ENCODE measurements at regions not wholly inside any gene's neighbourhood (a gene's known extent, or its start where the extent isn't known, plus 50 kb on each side); places are given as distances from the start of the nearest gene placed in this dataset.
"Not testable (repeated sequence)": the region's sequence is repeated elsewhere in the genome, so short reads cannot be mapped to it uniquely, and the experiment has no call there.

DNA sequence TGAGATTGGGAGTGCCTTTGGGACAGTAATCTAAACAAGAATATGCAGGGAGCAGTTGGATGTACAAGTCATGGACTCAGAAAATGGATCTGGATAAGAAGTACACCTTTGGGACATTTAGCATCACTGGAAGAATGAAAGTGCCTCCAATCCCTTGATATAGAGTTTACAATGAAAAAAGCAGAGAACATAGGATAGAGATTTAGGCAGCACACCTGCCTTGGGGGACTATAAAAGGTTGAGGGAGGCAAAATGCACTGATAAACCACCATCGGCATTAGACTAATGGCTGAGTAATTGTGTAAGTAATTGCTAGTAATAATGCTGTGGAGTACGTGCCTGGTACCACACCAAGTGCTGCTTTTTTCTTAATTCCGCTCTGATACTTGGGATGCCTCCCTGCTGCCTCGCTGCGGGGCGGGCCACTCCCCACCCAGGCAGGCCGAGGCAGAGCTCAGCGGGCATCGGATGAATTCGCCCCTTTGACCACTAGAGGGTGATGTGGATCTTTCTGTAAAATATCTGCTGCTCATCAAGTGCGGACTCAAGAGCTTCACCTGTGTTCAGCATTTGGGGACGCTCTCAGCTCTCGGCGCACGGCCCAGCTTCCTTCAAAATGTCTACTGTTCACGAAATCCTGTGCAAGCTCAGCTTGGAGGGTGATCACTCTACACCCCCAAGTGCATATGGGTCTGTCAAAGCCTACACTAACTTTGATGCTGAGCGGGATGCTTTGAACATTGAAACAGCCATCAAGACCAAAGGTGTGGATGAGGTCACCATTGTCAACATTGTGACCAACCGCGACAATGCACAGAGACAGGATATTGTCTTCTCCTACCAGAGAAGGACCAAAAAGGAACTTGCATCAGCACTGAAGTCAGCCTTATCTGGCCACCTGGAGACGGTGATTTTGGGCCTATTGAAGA is 99.9 kb downstream of the ANKRD18B start:
- DNase-seq, result peak; percentile 89
- in situ Hi-C loops (cut with MboI; ENCODE audit: low pct_unique_long_range_greater_than_20kb, low sequenced_read_pairs), result no loop called here

- in situ Hi-C loops (cut with MboI; ENCODE audit: low pct_unique_long_range_greater_than_20kb, low sequenced_read_pairs), result not testable (repeated sequence)
These were observed 104.3 kb downstream of the ANKRD18B start for GRCh38 chr9:33628318-33628717.

DNA sequence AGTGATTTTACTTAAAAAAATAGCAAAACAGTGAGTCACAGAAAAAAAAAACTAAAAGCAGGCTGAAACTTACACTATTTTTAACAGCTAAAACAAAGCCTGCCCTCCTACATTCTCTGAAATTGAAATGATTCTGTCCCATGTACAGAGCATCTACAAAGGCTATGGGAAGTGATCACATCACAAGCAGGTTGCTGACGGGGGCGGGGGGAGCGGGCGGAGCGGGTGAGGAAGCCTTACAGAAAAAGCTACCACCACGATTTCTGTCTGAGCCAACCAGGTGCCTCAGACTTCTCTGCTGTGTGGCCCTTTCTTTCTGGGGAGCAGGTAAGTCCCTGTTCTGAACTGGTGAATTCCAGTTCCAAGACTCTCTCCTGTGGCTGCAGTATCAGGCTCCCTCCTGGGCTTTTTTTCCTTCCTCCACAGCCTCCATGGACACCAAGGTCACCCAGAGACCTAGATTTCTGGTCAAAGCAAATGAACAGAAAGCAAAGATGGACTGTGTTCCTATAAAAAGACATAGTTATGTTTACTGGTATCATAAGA is 104.9 kb downstream of the ANKRD18B start:
- DNase-seq, result no peak
- in situ Hi-C loops (cut with MboI; ENCODE audit: low pct_unique_long_range_greater_than_20kb, low sequenced_read_pairs), result no loop called here

More at GRCh38 chr9:33628318-33628717, 104.3 kb downstream of the ANKRD18B start:
- not testable (repeated sequence) for DNase-seq

- in situ Hi-C loops (cut with MboI; ENCODE audit: low pct_unique_long_range_greater_than_20kb, low sequenced_read_pairs), result no loop called here
- no peak for DNase-seq
These were observed 109.6 kb downstream of the ANKRD18B start for GRCh38 chr9:33633636-33634035.

GRCh38 chr9:33637881-33638280 is 113.8 kb downstream of the ANKRD18B start:
- in situ Hi-C loops (cut with MboI; ENCODE audit: low pct_unique_long_range_greater_than_20kb, low sequenced_read_pairs), result no loop called here

GRCh38 chr9:33638391-33638915 is 114.4 kb downstream of the ANKRD18B start:
- no peak for DNase-seq
- in situ Hi-C loops (cut with MboI; ENCODE audit: low pct_unique_long_range_greater_than_20kb, low sequenced_read_pairs), result no loop called here

More at GRCh38 chr9:33637881-33638280, 113.8 kb downstream of the ANKRD18B start:
- DNase-seq, result no peak

GRCh38 chr9:33645706-33646105 is 121.7 kb downstream of the ANKRD18B start:
- no peak for DNase-seq
- in situ Hi-C loops (cut with MboI; ENCODE audit: low pct_unique_long_range_greater_than_20kb, low sequenced_read_pairs), result no loop called here

- DNase-seq, result no peak
- in situ Hi-C loops (cut with MboI; ENCODE audit: low pct_unique_long_range_greater_than_20kb, low sequenced_read_pairs), result no loop called here
These were observed 125.4 kb downstream of the ANKRD18B start for GRCh38 chr9:33649463-33649862.

- in situ Hi-C loops (cut with MboI; ENCODE audit: low pct_unique_long_range_greater_than_20kb, low sequenced_read_pairs), result no loop called here
- no peak for DNase-seq
These were observed 127.1 kb downstream of the ANKRD18B start for GRCh38 chr9:33651125-33651524.

- in situ Hi-C loops (cut with MboI; ENCODE audit: low pct_unique_long_range_greater_than_20kb, low sequenced_read_pairs), result no loop called here
- no peak for DNase-seq
These were observed 135.4 kb upstream of the PRSS3 start for GRCh38 chr9:33659921-33660320.

GRCh38 chr9:33660772-33661171 is 134.6 kb upstream of the PRSS3 start:
- in situ Hi-C loops (cut with MboI; ENCODE audit: low pct_unique_long_range_greater_than_20kb, low sequenced_read_pairs), result no loop called here

GRCh38 chr9:33661176-33661575 is 134.2 kb upstream of the PRSS3 start:
- DNase-seq, result no peak
- in situ Hi-C loops (cut with MboI; ENCODE audit: low pct_unique_long_range_greater_than_20kb, low sequenced_read_pairs), result no loop called here

More at GRCh38 chr9:33660772-33661171, 134.6 kb upstream of the PRSS3 start:
- no peak for DNase-seq

- peak; percentile 20 for DNase-seq
- in situ Hi-C loops (cut with MboI; ENCODE audit: low pct_unique_long_range_greater_than_20kb, low sequenced_read_pairs), result no loop called here
These were observed 132.5 kb upstream of the PRSS3 start for GRCh38 chr9:33662871-33663270.

DNA sequence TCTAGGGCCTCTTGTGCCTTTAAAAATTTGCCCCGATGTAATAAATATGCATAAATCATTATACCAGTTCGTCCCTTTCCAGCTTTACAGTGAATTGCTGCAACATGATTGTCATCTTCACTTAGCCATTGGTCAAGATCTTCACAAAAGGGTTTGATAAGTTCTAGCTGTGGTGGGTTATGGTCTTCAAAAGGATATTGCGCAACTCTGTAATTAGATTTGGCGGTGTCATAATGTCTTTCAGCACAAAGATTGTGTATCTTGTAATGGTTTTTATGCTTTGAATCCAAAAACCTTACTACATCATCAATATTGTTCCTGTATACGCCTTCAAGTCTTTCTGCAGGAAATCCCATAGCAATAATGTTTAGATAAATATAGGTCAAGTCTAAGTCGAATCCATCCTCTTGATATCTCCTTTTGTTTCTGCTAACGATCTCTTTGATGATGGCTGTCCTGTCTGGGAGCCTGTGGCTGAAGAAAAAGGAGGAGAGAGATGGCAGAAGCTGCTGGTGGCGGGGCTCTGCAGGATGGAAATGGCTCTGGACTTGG is 119.1 kb upstream of the PRSS3 start:
- DNase-seq, result peak; percentile 39
- in situ Hi-C loops (cut with MboI; ENCODE audit: low pct_unique_long_range_greater_than_20kb, low sequenced_read_pairs), result not testable (repeated sequence)

- in situ Hi-C loops (cut with MboI; ENCODE audit: low pct_unique_long_range_greater_than_20kb, low sequenced_read_pairs), result no loop called here
- DNase-seq, result peak; percentile 46
These were observed 118.4 kb upstream of the PRSS3 start for GRCh38 chr9:33676746-33677505.

DNA sequence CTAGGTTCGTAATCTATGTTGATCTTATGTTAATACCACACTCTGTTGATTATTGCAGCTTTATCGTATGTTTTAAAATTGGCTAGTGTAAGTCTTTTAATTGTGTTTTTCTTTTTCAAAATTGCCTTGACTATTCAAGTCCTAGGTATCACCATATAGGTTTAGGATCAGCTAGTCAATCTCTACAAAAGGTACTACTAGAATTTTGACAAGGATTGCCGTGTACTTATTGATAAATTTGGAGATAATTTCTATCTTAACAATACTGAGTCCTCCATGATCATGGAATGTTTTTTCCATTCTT is 117.9 kb upstream of the PRSS3 start:
- in situ Hi-C loops (cut with MboI; ENCODE audit: low pct_unique_long_range_greater_than_20kb, low sequenced_read_pairs), result no loop called here
- no peak for DNase-seq

DNA sequence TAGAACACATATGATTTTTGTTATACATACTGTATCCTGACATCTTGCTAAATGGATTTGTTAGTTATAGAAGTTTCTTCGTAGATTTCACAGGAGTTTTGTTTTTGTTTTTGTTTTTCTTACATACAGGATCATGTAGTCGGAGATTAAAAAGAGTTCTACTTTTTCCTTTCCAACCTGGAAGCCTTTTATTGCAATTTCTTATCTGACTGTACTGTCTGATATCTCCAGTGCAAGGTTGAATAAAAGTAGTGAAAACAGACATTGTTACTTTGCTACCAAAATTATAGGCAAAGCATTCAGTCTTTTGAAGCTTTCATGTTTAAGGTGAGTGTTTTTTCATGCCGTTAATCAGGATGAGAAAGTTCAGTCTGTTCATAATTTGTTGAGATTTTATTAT is 117.4 kb upstream of the PRSS3 start:
- in situ Hi-C loops (cut with MboI; ENCODE audit: low pct_unique_long_range_greater_than_20kb, low sequenced_read_pairs), result no loop called here
- no peak for DNase-seq

GRCh38 chr9:33682551-33682950 is 112.8 kb upstream of the PRSS3 start:
- in situ Hi-C loops (cut with MboI; ENCODE audit: low pct_unique_long_range_greater_than_20kb, low sequenced_read_pairs), result no loop called here
- DNase-seq, result no peak

DNA sequence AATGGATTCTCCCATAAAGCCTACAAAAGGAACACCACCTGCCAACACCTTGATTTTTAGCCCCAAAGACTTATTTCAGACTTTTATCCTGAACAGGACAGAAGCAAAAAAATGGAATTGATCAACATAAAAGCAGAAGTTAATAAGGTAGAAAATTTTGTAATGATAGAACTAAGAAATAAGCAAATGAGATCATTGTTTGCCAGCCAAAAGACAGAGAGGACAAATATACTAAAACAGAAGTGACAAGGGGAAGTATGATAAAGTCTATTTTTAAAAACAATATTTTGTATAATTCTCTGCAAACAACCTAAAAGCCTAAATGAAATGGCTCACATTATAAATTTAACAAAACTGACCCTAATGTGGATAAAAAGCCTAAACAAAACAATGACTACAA is 110.5 kb upstream of the PRSS3 start:
- DNase-seq, result no peak
- in situ Hi-C loops (cut with MboI; ENCODE audit: low pct_unique_long_range_greater_than_20kb, low sequenced_read_pairs), result no loop called here

DNA sequence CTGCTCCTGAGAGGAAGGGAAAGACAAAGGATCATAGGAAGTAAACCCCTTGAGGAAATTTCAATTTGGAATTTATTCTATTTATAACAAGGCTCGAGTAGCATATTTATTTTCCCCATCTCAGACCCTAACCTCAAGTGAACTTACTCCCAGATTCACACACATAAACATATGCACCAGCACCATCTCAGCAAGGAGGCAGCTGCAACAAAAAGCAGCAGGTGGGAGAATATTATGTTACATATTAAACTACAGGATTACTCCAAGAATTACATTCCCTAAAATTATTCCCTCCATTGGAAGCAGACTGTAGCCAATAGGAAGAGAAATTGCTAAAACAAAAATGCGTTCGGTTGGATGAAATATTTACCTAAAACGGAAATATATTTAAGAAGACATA is 108.4 kb upstream of the PRSS3 start:
- DNase-seq, result no peak

More for the DNA sequence above, 108.4 kb upstream of the PRSS3 start:
- in situ Hi-C loops (cut with MboI; ENCODE audit: low pct_unique_long_range_greater_than_20kb, low sequenced_read_pairs), result no loop called here

Data from KBM-7 (cell line).